ENCODE measurements at regions not wholly inside any gene's neighbourhood (a gene's known extent, or its start where the extent isn't known, plus 50 kb on each side); places are given as distances from the start of the nearest gene placed in this dataset.

- TF ChIP-seq, protein P1, sequence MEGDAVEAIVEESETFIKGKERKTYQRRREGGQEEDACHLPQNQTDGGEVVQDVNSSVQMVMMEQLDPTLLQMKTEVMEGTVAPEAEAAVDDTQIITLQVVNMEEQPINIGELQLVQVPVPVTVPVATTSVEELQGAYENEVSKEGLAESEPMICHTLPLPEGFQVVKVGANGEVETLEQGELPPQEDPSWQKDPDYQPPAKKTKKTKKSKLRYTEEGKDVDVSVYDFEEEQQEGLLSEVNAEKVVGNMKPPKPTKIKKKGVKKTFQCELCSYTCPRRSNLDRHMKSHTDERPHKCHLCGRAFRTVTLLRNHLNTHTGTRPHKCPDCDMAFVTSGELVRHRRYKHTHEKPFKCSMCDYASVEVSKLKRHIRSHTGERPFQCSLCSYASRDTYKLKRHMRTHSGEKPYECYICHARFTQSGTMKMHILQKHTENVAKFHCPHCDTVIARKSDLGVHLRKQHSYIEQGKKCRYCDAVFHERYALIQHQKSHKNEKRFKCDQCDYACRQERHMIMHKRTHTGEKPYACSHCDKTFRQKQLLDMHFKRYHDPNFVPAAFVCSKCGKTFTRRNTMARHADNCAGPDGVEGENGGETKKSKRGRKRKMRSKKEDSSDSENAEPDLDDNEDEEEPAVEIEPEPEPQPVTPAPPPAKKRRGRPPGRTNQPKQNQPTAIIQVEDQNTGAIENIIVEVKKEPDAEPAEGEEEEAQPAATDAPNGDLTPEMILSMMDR (IDR thresholded peaks at IDR 0.05): no peak
- no peak for TF ChIP-seq POLR2A (IDR thresholded peaks at IDR 0.05)
- intact Hi-C loops (cut with DNase I): no loop called here
- Histone ChIP-seq H3K27ac (no peak overlapping the region), H3K27me3 (no peaks in the 10 kb centered on the region), H3K36me3 (no peaks in the 10 kb centered on the region), H3K4me1 (no peaks in the 10 kb centered on the region), H3K4me3 (no peak overlapping the region), H3K9me3 (peaks cover 0 to 5% (median 0%) of the 10 kb centered on the region in 3 donors)
- 74 to 82% methylated on average over 3 of the region's 3 CpGs for WGBS, 2 donors
- DNase-seq: no peak
Measured at GRCh38 chr3:34475851-34476250, 677.4 kb downstream of the PDCD6IP start.

DNA sequence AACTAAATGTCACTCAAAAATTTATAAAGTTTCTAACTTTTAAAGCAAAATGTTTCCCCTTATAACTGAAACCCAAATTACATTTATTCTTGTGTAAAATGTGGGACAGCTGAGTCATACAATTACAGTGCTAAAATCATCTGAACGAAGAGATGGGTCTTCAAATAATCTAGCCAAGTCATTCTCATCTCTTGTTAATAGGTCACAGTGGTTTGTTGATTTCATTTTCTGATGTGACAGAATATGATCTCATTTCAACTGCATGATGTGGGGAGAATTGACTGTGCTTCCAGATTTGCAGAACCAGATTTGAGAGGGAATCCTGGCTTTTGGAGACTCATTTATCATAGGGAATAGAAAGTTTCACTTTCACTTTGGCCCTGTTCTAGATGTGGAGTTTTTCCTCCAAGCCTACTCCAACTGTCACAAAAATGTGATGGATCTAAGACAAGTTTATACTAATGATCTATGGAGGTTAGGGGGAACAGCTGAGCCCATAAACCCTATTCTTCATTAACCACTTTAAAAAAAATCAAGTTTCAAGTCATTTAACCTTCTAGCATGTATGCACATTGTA lies 685.0 kb downstream of the PDCD6IP start:
- H3K4me3 ChIP-seq: peak overlapping the region in 1 of 4 donors; percentile 30
- TF ChIP-seq POLR2A (IDR thresholded peaks at IDR 0.05): no peak
- TF ChIP-seq, protein P1 (IDR thresholded peaks at IDR 0.05): no peak
- DNase-seq: no peak
- H3K4me1 ChIP-seq: no peaks in the 10 kb centered on the region
- 44 to 53% methylated on average over 1 of the region's 1 CpG for whole genome bisulfite sequencing, 2 donors
- no peaks in the 10 kb centered on the region for H3K27me3 ChIP-seq
- H3K36me3 ChIP-seq: no peaks in the 10 kb centered on the region
- H3K27ac ChIP-seq: no peak overlapping the region
- intact Hi-C loops (cut with DNase I): no loop called here
- H3K9me3 ChIP-seq: no peaks in the 10 kb centered on the region

DNA sequence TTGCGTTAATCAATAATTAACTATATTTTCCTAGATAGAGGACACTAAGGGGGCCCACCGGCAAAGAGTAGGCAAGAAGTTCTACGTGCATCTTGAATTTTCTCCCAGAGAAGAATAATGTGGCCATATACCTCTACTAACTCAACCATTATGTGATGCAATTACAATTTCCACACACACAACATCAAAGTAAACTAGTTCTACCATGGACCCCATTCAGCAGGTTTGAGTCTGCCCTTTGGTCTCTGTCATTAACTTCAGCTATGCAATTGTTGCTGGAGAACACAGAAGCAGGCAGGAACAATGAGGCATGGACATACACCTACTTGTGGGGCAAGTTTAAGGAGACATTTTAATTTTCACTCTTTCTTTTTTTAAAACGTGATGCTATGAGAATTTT lies 705.9 kb downstream of the PDCD6IP start:
- DNase-seq: no peak
- TF ChIP-seq, protein P1 (IDR thresholded peaks at IDR 0.05): no peak
- TF ChIP-seq POLR2A (IDR thresholded peaks at IDR 0.05): no peak
- H3K4me1 ChIP-seq: no peaks in the 10 kb centered on the region
- H3K4me3 ChIP-seq: no peak overlapping the region
- no peaks in the 10 kb centered on the region for H3K36me3 ChIP-seq
- 78% methylated on average over 4 of the region's 4 CpGs for WGBS, 2 donors
- intact Hi-C loops (cut with DNase I): no loop called here
- no peaks in the 10 kb centered on the region for H3K9me3 ChIP-seq
- H3K27ac ChIP-seq: no peak overlapping the region
- no peaks in the 10 kb centered on the region for H3K27me3 ChIP-seq

- Histone ChIP-seq H3K27me3 (no peaks in the 10 kb centered on the region), H3K9me3 (no peaks in the 10 kb centered on the region), H3K4me1 (no peaks in the 10 kb centered on the region), H3K36me3 (no peaks in the 10 kb centered on the region), H3K27ac (no peak overlapping the region), H3K4me3 (no peak overlapping the region)
- WGBS, 2 donors: 23 to 27% methylated on average over 4 of the region's 4 CpGs
- TF ChIP-seq, protein P1 (IDR thresholded peaks at IDR 0.05): no peak
- TF ChIP-seq POLR2A (IDR thresholded peaks at IDR 0.05): no peak
- intact Hi-C loops (cut with DNase I): no loop called here
- DNase-seq: no peak
Measured at GRCh38 chr3:34504775-34505174, 706.3 kb downstream of the PDCD6IP start.

DNA sequence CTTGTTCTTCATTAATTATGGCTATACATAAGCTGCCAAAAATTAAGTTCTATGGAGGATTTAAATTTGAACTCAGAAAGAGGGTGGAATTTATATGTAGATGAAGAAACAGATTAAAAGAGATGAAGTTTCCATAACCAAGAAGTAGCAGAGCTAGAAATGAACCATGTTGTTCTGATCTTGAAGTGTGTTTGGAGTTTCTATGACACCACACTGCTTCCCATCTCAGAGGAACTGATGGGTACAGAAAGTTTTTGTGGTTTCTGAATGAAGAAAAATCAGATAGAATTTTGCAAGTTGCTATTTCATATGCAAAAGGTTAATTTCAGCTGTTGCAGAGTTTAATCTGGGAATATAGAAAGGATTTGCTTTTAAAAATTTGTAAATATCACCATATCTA lies 710.3 kb downstream of the PDCD6IP start:
- Histone ChIP-seq H3K27me3 (no peaks in the 10 kb centered on the region), H3K4me3 (no peak overlapping the region), H3K9me3 (no peaks in the 10 kb centered on the region), H3K36me3 (no peaks in the 10 kb centered on the region), H3K4me1 (no peaks in the 10 kb centered on the region), H3K27ac (no peak overlapping the region)
- DNase-seq: no peak
- TF ChIP-seq POLR2A (IDR thresholded peaks at IDR 0.05): no peak
- TF ChIP-seq, protein P1 (IDR thresholded peaks at IDR 0.05): no peak
- intact Hi-C loops (cut with DNase I): no loop called here

Measured in esophagus squamous epithelium (tissue), 5 donors.